NCI-H226 (cell line): ENCODE measurements at regions not wholly inside any gene's neighbourhood (a gene's known extent, or its start where the extent isn't known, plus 50 kb on each side); places are given as distances from the start of the nearest gene placed in this dataset.
"Not testable (repeated sequence)": the region's sequence is repeated elsewhere in the genome, so short reads cannot be mapped to it uniquely, and the experiment has no call there.

Experiments used
- DNase-seq: peaks from one replicate; pipeline ENCODE4 v3.0.0-alpha.2; 2015

DNA sequence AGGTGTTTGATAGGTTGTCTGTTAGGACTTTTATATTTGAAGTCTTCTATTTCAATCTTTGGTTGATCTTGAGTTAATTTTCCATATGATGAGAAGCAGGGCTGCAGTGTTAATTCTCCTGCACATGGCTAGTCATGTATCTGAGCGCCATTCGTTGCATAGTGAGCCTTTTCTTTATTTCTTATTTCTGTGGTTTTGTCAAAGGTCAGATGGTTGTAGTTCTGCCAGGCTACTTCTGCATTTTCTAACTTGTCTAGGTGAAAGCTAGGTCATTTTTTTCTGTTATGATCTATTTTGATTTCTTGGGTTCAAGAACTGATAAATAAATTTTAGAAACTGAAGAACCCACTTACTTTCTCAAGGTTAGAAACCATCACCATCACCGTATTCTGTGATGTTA, 56.7 kb downstream of the CCDC74A start:
- DNase-seq, result no peak

DNA sequence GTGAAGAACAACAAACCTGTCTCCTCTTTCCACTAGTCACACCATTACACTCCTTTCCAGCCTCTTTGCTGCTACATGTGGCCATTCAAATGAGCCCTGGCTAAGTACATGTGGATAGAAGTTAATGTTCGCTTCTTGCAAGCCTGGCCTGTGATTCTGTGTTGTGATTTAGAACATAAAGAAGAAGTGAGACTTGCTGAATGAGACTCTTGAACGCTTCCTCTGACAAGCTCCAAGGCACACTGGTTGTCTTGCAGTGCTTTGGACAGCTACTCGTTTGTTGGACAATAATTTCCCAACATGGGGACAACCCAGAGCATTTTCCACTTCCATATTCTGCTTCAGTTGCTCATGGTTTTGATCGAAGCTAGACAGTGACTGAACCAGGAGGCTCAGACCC, 57.3 kb downstream of the CCDC74A start:
- no peak for DNase-seq

DNA sequence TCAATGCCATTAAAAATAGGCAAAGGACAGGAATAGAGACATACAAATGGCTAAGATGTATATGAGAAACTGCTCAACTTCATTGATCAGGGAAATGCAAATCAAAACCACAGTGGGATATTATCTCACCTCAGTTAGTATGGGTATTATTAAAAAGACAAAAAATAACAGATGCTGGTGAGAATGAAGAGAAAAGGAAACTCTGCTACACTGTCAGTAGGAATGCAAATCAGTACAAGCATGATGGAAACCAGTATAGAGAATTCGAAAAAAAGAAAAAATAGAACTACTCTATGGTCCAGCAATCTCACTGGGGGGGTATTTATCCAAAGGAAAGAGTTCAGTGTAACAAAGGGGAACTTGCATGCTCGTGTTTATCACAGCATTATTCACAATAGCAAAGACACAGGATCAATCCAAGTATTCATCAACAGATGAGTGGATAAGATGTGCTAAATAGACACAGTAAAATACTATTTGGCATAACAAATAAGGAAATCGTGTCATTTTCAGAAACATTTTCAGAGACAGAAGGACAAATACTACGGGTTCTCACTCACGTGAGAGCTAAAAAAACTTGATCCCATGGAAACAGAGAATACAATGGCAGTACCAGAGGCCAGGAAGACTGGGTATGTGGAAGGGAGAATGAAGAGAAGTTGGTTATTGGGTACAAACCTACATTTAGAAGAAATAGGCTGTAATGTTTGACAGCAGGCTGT, 60.6 kb downstream of the CCDC74A start:
- DNase-seq, result no peak

DNA sequence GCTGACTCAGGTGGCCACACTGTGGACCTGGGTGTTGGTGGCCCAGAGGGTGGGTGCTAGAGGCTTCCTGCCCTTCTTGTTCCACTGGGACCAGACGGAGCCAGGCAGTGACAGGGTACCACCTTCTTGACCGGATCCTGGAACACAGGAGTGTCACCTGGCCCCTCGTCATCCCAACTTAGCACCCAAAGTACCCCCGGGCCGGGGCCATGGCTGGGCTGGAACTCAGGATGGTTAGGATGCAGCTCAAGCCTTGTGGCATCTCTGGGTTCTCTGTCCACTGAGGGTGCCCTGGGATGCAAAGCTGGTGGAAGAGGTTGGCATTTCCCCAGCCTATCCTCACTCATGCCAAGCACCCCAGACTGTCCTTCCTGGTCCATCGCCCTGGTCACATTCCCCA, 61.4 kb downstream of the CCDC74A start:
- not testable (repeated sequence) for DNase-seq

DNA sequence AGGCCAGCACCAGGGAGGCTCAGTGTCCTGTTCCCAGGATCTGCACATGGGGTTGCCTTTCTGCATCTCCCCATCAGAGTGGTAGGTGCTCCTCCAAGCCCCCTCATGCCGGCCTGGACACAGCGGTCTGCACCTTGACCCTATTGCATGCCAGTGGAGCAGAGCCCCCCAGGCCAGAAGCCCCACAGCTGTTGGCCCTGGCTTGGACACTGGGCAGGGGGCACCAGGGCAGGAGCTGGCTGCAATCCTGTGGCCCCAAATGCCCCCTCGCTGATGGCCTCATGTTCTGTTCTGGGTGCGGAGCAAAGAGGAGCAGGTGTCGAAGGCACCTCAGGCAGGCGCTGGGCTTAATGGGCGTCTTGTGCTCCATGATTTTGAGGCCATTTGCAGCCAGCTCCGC, 62.7 kb downstream of the CCDC74A start:
- no peak for DNase-seq

DNA sequence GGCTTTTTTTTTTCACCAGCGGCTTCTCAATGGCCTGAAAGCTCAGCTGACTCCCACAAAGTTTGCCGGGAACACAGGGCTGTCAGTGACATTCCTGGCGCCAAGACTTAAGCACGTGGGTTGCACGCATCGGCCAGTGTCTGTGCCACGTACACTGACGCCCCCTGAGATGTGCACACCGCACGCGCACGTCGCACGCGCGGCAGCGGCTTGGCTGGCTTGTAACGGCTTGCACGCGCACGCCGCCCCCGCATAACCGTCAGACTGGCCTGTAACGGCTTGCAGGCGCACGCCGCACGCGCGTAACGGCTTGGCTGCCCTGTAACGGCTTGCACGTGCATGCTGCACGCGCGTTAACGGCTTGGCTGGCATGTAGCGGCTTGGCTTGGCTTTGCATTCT, 63.2 kb downstream of the CCDC74A start:
- DNase-seq, result no peak

DNA sequence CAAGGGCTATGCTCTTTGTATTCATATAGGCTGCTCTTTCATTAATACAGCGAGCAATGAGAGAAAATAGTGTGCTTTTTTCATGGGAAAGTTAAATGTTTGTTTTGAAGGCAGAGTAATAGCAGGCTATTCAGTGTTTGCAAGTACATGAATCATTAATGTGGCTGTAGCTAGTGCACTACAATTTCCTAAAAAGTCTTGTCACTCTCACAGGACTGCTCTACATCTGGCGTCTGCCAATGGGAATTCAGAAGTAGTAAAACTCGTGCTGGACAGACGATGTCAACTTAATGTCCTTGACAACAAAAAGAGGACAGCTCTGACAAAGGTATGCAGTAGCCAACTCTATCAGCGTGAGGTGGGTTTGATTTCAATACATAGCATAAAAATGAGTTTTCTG, 68.9 kb downstream of the CCDC74A start:
- DNase-seq, result not testable (repeated sequence)

DNA sequence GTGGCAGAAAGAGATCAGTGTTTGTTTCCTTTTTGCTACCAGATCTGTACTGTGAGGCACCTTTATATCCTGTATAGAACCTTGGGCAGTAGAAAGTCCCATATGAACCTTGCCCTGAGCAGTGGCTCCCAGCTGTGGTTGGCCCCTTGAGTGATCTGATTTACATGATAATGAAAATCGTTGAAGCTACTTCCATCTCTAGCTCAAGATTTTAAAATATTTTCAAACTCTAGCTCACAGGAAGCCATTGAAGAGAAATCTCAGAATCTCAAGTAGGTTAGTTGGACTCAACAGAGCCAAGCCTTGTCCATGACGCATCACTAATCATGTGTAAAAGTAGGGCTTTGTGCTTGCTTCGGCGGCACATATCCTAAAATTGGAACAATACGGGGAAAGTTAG, 74.8 kb downstream of the CCDC74A start:
- not testable (repeated sequence) for DNase-seq

DNA sequence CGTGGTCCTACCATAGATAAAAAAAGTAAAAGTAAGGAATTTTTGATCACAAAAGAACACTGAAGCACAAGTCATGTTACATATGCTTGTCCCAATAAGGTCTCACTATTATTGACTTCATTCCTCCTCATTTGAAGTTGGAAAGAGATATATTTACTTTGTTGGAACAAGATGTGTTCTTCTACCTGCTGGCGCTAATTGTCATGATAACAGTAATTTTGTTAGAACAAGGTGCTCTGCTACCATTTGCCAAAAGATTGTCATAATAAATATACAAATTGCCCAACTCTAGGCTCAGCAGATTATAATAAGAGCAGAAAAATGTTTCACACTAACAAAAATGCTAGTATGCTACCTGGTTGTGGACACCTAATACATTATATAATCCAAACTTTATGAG, 77.0 kb downstream of the CCDC74A start:
- not testable (repeated sequence) for DNase-seq

DNA sequence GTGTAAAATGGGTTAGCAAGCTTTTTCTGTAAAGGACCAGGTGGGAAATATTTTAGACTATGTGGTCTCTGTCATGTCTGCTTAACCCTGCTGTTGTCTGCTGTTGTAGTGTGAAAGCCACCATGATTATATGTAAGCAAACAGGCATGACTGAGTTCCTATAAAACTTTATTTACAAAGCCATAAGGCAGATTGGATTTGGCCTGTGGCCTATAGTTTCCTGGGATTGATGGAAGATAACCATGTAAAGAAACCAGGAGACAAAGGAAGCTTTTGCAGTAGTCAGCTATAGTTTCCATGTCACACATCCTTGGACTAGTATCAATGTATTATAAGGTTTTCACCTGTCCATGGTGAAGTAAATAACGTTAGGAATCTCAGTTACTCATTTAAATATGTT, 78.7 kb downstream of the CCDC74A start:
- DNase-seq, result not testable (repeated sequence)

DNA sequence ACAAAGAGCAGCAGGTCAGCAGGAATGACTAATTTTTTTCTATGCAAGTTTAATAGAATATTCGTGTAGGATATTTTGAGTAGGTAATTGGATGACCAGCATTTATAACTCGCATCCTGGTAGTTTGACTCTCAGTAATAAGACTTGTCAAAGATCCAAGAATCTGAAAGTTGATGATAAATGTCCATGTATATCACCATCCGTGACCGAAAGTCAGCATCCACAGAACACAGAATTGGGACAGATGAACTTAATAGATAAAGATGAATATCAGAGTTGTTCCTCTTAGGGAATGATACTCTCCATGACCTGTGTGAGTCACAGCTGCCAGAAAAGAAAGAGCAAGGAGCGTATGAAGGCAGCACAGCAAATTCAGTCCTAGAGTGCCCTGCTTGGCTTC, 79.4 kb downstream of the CCDC74A start:
- DNase-seq, result not testable (repeated sequence)

DNA sequence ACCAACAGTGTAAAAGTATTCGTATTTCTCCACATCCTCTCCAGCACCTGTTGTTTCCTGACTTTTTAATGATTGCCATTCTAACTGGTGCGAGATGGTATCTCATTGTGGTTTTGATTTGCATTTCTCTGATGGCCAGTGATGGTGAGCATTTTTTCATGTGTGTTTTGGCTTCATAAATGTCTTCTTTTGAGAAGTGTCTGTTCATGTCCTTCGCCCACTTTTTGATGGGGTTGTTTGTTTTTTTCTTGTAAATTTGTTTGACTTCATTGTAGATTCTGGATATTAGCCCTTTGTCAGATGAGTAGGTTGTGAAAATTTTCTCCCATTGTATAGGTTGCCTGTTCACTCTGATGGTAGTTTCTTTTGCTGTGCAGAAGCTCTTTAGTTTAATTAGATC, 86.9 kb downstream of the CCDC74A start:
- not testable (repeated sequence) for DNase-seq

DNA sequence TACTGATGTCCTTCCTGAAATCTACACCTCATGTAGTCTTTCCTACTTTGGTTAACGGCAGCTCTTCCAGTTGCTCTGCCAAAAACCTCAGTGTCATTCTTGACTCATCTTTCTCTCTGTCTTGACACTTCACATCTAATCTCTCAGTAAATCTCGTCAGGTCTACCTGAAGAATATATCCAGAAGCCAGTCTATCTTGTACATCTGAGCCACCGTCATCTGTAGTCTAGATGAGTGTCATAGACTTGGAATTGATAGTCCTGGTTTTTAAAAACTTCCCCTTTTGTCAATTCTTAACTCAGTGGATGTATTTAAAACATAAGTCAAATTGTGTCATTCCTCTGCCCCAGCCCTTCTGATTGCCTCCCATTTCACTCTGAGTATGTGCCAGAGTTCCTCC, 90.6 kb downstream of the CCDC74A start:
- DNase-seq, result not testable (repeated sequence)

DNA sequence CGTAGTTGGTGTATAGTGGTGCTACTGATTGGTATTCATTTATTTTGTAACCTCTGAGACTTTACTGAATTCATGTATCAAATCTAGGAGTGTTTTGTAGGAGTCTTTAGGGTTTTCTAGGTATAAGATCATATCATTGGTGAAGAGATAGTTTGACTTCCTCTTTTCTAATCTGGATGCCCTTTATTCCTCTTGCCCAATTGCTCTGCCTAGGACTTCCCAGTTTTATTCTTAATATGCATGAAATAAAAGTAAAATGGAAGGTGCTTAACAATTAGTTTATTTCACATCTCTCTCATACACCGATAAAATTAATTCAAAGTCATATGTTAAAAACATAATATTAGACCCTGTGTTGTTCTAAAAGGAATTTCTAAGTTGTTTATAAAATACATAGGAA, 95.2 kb downstream of the CCDC74A start:
- DNase-seq, result not testable (repeated sequence)

DNA sequence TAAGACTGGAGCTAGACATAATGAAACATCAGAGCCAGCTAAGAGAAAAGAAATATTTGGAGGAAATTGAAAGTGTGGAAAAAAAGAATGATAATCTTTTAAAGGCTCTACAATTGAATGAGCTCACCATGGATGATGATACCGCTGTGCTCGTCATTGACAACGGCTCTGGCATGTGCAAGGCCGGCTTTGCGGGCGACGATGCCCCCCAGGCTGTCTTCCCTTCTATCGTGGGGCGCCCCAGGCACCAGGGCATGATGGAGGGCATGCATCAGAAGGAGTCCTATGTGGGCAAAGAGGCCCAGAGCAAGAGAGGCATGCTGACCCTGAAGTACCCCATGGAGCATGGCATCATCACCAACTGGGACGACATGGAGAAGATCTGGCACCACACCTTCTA, 98.3 kb downstream of the CCDC74A start:
- DNase-seq, result not testable (repeated sequence)

DNA sequence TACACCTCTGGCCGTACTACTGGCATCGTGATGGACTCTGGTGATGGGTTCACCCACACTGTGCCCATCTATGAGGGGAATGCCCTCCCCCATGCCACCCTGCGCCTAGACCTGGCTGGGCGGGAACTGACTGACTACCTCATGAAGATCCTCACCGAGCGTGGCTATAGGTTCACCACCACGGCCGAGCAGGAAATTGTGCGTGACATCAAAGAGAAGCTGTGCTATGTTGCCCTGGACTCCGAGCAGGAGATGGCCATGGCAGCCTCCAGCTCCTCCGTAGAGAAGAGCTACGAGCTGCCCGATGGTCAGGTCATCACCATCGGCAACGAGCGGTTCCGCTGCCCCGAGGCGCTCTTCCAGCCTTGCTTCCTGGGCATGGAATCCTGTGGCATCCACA, 98.9 kb downstream of the CCDC74A start:
- not testable (repeated sequence) for DNase-seq

DNA sequence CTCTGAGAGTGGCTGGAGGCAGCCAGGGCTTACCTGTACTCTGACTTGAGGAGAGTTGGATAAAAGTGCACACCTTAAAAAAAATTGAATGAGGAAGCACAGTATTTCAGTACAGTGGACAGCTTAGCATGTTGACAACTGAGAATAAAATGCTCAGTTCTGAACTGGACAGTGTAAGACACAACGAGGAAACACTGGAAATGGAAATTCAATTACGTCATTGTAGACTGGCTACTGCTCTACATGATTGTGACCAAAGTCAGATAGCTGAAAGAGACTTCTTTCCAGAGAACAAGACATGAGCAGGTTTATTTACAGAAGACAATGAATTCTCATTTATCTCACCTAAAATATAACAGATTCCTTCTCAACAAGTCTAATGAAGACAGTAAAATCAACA, 100.1 kb downstream of the CCDC74A start:
- not testable (repeated sequence) for DNase-seq

DNA sequence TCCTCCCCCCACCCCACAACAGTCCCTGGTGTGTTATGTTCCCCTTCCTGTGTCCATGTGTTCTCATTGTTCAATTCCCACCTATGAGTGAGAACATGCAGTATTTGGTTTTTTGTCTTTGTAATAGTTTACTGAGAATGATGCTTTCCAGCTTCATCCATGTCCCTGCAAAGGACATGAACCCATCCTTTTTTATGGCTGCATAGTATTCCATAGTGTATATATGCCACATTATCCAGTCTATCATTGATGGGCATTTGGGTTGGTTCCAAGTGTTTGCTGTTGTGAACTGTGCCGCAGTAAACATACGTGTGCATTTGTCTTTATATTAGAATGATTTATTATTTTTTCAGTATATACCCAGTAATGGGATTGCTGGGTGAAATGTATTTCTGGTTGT, 104.0 kb downstream of the CCDC74A start:
- DNase-seq, result not testable (repeated sequence)

DNA sequence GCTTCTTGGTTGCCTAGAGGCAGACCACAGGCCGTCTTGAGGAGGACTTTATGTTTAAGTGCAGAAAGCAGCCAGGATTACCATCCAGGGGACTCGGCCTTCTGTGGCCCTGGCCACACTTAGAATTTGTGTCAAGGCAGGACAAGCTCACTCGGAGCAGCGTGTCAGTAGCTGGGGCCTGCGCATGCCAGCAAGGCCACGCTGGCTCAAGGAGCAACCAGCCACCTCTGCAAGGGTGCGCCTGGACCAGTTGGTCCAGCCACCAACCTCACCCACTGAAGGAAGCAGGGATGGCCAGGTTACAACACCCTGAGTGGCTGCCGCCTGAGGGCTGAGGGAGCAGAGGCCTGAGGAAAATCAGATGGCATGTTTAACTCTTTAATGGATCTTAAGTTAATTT, 105.7 kb downstream of the CCDC74A start:
- DNase-seq, result not testable (repeated sequence)

DNA sequence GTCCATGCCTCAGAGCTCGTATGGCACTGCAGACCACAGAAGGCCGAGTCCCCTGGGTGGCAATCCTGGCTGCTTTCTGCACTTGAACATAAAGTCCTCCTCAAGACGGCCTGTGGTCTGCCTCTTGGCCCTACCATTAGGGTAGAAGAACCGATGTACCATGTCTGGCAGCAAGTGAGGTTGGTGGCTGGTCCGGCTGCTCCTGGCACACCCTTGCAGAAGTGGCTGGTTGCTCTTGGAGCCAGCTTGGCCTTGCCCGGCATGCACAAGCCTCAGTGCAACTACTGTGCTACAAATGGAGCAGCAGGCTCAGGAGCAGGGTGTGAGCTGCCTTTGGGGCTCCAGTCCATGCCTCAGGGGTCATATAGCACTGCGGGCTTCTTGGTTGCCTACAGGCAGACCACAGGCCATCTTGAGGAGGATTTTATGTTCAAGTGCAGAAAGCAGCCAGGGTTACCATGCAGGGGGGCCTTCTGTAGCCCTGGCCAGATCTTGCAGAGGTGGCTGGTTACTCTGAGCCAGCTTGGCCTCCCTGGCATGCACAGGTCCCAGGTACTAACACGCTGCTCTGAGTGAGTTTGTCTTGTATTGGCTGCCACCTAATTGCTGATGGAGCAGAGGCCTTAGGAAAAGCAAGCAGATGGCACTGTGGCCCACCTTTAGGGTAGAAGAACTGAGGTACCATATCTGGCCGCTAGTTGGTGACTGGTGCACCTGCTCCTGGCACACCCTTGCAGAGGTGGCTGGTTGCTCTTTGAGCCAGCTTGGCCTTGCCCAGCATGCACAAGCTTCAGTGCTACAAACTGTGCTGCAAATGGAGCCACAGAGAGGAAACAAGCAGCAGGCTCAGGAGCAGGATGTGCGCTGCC, 106.4 kb downstream of the CCDC74A start:
- DNase-seq, result not testable (repeated sequence)

DNA sequence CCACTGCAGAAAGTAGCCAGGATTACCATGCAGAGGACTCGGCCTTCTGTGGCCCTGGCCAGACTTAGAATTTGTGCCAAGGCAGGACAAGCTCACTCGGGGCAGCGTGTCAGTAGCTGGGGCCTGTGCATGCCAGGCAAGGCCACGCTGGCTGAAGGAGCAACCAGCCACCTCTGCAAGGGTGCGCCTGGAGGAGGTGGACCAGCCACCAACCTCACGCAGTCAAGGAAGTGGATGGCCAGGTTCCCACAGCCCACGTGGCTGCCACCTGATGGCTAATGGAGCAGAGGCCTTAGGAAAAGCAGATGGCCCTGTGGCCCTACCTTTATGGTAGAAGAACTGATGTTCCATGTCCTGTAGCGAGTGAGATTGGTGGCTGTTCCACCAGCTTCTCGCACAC, 107.9 kb downstream of the CCDC74A start:
- no peak for DNase-seq

DNA sequence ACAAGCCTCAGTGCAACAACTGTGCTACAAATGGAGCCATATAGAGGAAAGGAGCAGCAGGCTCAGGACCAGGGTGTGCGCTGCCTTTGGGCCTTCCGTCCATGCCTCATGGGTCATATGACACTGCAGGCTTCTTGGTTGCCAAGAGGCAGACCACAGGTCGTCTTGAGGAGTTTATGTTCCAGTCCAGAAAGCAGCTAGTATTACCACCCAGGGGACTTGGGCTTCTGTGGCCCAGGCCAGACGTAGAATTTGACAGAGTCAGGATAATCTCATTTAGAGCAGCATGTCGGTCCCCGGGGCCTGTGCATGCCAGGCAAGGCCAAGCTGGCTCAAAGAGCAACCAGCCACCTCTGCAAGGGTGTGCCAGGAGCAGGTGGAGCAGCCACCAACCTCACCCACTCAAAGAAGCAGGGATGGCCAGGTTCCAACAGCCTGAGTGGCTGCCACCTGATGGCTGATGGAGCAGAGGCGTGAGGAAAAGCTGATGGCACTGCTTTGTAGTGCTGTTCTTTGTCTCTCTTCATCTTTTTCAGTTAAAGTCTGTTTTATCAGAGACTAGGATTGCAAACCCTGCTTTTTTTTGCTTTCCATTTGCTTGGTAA, 109.1 kb downstream of the CCDC74A start:
- not testable (repeated sequence) for DNase-seq

DNA sequence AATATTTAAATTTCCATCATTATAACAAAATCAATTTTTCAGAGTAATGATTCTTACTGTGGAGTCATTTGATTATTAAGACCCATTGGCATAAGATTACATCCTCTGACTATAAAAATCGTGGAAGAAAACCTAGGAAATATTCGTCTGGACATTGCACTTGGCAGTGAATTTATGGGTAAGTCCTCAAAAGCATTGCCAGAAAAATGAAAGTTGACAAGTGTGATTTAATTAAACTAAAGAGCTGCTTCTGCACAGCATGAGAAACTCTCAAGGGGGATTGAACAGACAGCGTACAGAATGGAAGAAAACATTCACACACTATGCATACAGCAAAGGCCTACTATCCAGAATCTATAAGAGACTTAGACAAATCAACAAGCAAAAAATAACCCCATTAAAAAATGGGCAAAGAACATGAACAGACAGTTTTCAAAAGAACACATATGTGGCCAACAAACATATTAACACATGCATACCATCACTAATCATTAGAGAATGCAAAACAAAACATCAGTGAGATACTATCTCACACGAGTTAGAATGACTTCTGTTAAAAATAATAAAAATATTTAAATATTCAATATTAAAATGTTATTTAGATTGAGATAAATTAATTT, 111.4 kb downstream of the CCDC74A start:
- not testable (repeated sequence) for DNase-seq
